ENCODE measurements at regions not wholly inside any gene's neighbourhood (a gene's known extent, or its start where the extent isn't known, plus 50 kb on each side); places are given as distances from the start of the nearest gene placed in this dataset.
A peak's percentile ranks its signal among the peaks of the same experiment; 100 is the strongest.

DNA sequence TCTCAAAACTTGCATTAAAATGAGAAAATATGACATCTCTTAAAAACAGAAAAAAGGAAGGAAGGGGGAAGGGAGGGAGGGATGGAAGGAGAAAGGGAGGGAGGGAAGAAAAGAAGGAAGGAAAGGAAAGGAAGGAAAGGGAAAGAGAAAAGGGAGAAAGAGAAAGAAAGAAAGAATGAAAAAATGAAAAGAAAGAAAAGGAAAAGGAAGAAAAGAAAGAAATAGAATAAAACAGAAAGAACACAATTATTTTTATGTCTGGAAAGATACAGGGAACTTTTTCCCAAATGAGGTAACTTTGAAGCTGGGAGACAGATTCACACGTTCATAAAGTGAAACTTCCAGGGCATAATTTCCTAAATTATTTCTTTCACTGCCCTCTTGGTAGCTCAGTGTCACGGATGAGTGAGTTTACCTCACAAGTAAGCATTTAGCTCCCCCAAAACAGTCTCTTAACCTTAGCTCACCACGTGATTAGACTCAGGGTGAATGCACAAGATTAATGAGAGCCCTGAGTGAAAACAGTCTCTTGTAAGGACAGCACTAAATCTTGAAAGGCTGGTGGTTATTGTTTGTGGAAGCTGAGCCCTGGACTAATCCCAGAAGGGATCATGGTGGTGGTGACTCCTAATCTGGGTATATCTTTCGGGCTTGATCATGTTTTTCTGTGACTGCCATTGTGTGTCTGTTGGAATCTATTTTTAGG, 74.1 kb upstream of the HDAC9 start:
- ChIA-PET SMC1A (ENCODE audit: uncharacterized antibody, unreplicated experiment) (interaction anchor here (1.7 to 2.3 kb wide), 2 partner anchors 33 to 99 kb away, joined by 3 to 5 read pairs; no protein-coding TSS in a partner anchor), RAD21 (ENCODE audit: unreplicated experiment) (interaction anchor here (0.6 kb wide), 1 partner anchor 64 kb away, joined by 3 read pairs; no protein-coding TSS in a partner anchor)
- DNase-seq (ENCODE audit: low read depth, low spot score): no peak
- TF ChIP-seq DPF2 (IDR thresholded peaks at IDR 0.05) (no peak), CHD2 (IDR thresholded peaks at IDR 0.05; ENCODE audit: borderline replicate concordance, low read depth, low read length) (no peak), SMC3 (IDR thresholded peaks at IDR 0.05; ENCODE audit: borderline replicate concordance, low read length) (no peak), POLR2A (IDR thresholded peaks at IDR 0.05; ENCODE audit: low read depth, low read length) (no peak), PAX8 (IDR thresholded peaks at IDR 0.05) (peak; percentile 98), POLR2AphosphoS2 (IDR thresholded peaks at IDR 0.05; ENCODE audit: low read depth, low read length) (no peak), ZNF217 (IDR thresholded peaks at IDR 0.05) (no peak), NKRF (conservative IDR thresholded peaks at IDR 0.05) (no peak), NFYA (IDR thresholded peaks at IDR 0.05; ENCODE audit: borderline replicate concordance, low read depth, low read length) (no peak), KAT2A (conservative IDR thresholded peaks at IDR 0.05; ENCODE audit: control insufficient read depth, low read depth, low read length) (no peak), ZNF384 (IDR thresholded peaks at IDR 0.05; ENCODE audit: borderline replicate concordance, low read depth, low read length) (no peak), ZNF622 (IDR thresholded peaks at IDR 0.05) (no peak), ESRRA (IDR thresholded peaks at IDR 0.05; ENCODE audit: low read length) (no peak)
- TF ChIP-seq, protein P1, sequence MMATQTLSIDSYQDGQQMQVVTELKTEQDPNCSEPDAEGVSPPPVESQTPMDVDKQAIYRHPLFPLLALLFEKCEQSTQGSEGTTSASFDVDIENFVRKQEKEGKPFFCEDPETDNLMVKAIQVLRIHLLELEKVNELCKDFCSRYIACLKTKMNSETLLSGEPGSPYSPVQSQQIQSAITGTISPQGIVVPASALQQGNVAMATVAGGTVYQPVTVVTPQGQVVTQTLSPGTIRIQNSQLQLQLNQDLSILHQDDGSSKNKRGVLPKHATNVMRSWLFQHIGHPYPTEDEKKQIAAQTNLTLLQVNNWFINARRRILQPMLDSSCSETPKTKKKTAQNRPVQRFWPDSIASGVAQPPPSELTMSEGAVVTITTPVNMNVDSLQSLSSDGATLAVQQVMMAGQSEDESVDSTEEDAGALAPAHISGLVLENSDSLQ (IDR thresholded peaks at IDR 0.05): peak; percentile 19; the same call in 1 of the 2 replicates
- TF ChIP-seq, protein P2, sequence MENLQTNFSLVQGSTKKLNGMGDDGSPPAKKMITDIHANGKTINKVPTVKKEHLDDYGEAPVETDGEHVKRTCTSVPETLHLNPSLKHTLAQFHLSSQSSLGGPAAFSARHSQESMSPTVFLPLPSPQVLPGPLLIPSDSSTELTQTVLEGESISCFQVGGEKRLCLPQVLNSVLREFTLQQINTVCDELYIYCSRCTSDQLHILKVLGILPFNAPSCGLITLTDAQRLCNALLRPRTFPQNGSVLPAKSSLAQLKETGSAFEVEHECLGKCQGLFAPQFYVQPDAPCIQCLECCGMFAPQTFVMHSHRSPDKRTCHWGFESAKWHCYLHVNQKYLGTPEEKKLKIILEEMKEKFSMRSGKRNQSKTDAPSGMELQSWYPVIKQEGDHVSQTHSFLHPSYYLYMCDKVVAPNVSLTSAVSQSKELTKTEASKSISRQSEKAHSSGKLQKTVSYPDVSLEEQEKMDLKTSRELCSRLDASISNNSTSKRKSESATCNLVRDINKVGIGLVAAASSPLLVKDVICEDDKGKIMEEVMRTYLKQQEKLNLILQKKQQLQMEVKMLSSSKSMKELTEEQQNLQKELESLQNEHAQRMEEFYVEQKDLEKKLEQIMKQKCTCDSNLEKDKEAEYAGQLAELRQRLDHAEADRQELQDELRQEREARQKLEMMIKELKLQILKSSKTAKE (IDR thresholded peaks at IDR 0.05; ENCODE audit: low read depth, poor library complexity, severe bottlenecking): no peak
- TF ChIP-seq, protein P3, sequence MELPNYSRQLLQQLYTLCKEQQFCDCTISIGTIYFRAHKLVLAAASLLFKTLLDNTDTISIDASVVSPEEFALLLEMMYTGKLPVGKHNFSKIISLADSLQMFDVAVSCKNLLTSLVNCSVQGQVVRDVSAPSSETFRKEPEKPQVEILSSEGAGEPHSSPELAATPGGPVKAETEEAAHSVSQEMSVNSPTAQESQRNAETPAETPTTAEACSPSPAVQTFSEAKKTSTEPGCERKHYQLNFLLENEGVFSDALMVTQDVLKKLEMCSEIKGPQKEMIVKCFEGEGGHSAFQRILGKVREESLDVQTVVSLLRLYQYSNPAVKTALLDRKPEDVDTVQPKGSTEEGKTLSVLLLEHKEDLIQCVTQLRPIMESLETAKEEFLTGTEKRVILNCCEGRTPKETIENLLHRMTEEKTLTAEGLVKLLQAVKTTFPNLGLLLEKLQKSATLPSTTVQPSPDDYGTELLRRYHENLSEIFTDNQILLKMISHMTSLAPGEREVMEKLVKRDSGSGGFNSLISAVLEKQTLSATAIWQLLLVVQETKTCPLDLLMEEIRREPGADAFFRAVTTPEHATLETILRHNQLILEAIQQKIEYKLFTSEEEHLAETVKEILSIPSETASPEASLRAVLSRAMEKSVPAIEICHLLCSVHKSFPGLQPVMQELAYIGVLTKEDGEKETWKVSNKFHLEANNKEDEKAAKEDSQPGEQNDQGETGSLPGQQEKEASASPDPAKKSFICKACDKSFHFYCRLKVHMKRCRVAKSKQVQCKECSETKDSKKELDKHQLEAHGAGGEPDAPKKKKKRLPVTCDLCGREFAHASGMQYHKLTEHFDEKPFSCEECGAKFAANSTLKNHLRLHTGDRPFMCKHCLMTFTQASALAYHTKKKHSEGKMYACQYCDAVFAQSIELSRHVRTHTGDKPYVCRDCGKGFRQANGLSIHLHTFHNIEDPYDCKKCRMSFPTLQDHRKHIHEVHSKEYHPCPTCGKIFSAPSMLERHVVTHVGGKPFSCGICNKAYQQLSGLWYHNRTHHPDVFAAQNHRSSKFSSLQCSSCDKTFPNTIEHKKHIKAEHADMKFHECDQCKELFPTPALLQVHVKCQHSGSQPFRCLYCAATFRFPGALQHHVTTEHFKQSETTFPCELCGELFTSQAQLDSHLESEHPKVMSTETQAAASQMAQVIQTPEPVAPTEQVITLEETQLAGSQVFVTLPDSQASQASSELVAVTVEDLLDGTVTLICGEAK (IDR thresholded peaks at IDR 0.05; ENCODE audit: borderline replicate concordance): no peak

More for the DNA sequence above, 74.1 kb upstream of the HDAC9 start:
- in situ Hi-C loops (cut with MboI) (no loop called here), intact Hi-C loops (cut with micrococcal nuclease; ENCODE audit: unreplicated experiment) (no loop called here)
- no peak overlapping the region for H3K27ac ChIP-seq (ENCODE audit: control insufficient read depth, insufficient read depth)
- WGBS (ENCODE audit: insufficient coverage, insufficient replicate concordance, low lambda C conversion rate, missing lambda C conversion rate): 20% methylated on average over 4 of the region's 4 CpGs
- FAIRE-seq: no peak
- H3K36me3 ChIP-seq (ENCODE audit: control insufficient read depth in 2 of 2, insufficient read depth in 2 of 2, low read length in 1 of 2): no peaks in the 10 kb centered on the region
- ChIA-PET CTCF (no interaction called here), POLR2A (no interaction called here)
- peak; percentile 84 for ATAC-seq
- no peak overlapping the region for H3K9ac ChIP-seq (ENCODE audit: control insufficient read depth, insufficient read depth, low read length)
- H3K4me1 ChIP-seq (ENCODE audit: control insufficient read depth, insufficient read depth, low read length): no peaks in the 10 kb centered on the region
- H3K79me2 ChIP-seq (ENCODE audit: control insufficient read depth, insufficient read depth, low read length): no peaks in the 10 kb centered on the region
- no peaks in the 10 kb centered on the region for H3K9me3 ChIP-seq (replicated peaks; ENCODE audit: control insufficient read depth, insufficient read depth, low read length)
- no peak overlapping the region for H3K4me2 ChIP-seq (ENCODE audit: control insufficient read depth, insufficient read depth)
- no peaks in the 10 kb centered on the region for H3K27me3 ChIP-seq (replicated peaks in 1 of 2; ENCODE audit: control insufficient read depth in 2 of 2, insufficient read depth in 2 of 2, low read length in 1 of 2)
- H3K4me3 ChIP-seq: no peak overlapping the region
- no peak overlapping the region for H2AFZ ChIP-seq (ENCODE audit: control insufficient read depth, low read depth, low read length)
- BruUV-seq (replicated peaks): no TSS peak
- H4K20me1 ChIP-seq (ENCODE audit: control insufficient read depth, insufficient read depth): no peaks in the 10 kb centered on the region
